HepG2 (cell line): ENCODE measurements at regions not wholly inside any gene's neighbourhood (a gene's known extent, or its start where the extent isn't known, plus 50 kb on each side); places are given as distances from the start of the nearest gene placed in this dataset.

Source experiments
- CHD2 ChIP-seq: IDR thresholded peaks from 2 replicates; pipeline ENCODE4 v1.6.1; 2011; ENCODE audit warnings: low read depth, low read length, improper control_type of control experiment
- CTCF ChIP-seq: sonication (generic); formaldehyde crosslinking; IDR thresholded peaks from 2 replicates; pipeline ENCODE4 v1.5.0; 2020; ENCODE audit warnings: mild to moderate bottlenecking, missing genetic modification reagents, moderate library complexity
- EED ChIP-seq: sonication (generic); formaldehyde crosslinking; IDR thresholded peaks from 2 replicates; pipeline ENCODE4 v1.5.0; 2020; ENCODE audit warnings: mild to moderate bottlenecking, missing genetic modification reagents
- FOXA3 ChIP-seq: IDR thresholded peaks from 2 replicates; pipeline ENCODE4 v1.6.1; 2016; ENCODE audit warnings: missing genetic modification reagents, missing compliant biosample characterization
- GZF1 ChIP-seq: sonication (generic); formaldehyde crosslinking; IDR thresholded peaks from 2 replicates; pipeline ENCODE4 v1.5.1; 2020; ENCODE audit warnings: mild to moderate bottlenecking, missing genetic modification reagents
- MAFG ChIP-seq: sonication (generic); formaldehyde crosslinking; IDR thresholded peaks from 2 replicates; pipeline ENCODE4 v1.5.1; 2020; ENCODE audit warnings: mild to moderate bottlenecking, missing genetic modification reagents
- MAZ ChIP-seq, 2 experiments: sonication (generic) in 1 of 2; formaldehyde crosslinking in 1 of 2; IDR thresholded peaks; 2 replicates each; pipeline versions ENCODE4 v1.5.0 to v1.6.1; 2012 to 2020; ENCODE audit warnings: low read depth in 2 of 2, mild to moderate bottlenecking in 2 of 2, borderline replicate concordance in 1 of 2, improper control_type of control experiment in 1 of 2, low read length in 1 of 2, missing genetic modification reagents in 1 of 2, moderate library complexity in 1 of 2
- REL ChIP-seq: sonication (generic); formaldehyde crosslinking; conservative IDR thresholded peaks from 2 replicates; pipeline ENCODE4 v1.8.0; 2022; ENCODE audit warnings: mild to moderate bottlenecking, missing genetic modification reagents, moderate library complexity
- RNF2 ChIP-seq: fragments of 450-650 bp; conservative IDR thresholded peaks from 2 replicates; pipeline ENCODE4 v1.6.1; 2016; ENCODE audit warnings: low read depth
- ZNF547 ChIP-seq: sonication (generic); formaldehyde crosslinking; IDR thresholded peaks from 2 replicates; pipeline ENCODE4 v1.5.1; 2020; ENCODE audit warnings: mild to moderate bottlenecking, missing genetic modification reagents
- TF ChIP-seq, protein P1 (sequence below): sonication (generic); formaldehyde crosslinking; IDR thresholded peaks from 2 replicates; pipeline ENCODE4 v1.4.0; 2020; ENCODE audit warnings: missing genetic modification reagents, borderline replicate concordance

DNA sequence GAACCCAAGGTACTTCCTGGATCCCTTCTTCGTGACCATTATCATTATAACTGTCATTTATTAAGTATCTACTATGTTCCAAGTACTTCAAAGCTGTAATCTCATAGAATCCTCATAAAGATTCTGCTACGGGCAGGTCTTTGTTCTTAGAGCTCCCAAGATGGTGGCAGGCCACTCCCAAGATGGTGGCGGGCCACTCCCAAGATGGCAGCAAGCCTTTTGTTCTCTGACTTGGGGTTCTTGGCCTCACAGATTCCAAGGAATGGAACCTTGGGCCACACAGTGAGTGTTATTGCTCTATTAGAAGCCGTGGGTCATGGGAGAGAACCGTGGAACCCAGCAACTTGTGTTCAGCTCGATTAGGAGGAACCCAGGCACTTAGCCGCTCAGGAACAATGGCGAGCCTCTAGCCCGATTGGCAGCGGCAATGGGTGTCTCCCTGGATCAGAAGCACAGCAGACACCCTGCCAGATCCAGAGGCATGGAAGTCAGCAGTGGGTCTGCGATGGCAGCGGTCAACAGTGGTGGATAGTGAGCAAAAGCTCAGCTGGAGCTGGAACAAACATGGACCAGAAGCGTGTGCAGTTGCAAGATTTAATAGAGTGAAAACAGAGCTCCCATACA lies 193.7 kb upstream of the BTG1 start:
- TF ChIP-seq GZF1 (no peak), CTCF (CRISPR knock-in tag) (no peak), CHD2 (no peak), ZNF547 (CRISPR knock-in tag) (no peak), RNF2 (no peak), EED (CRISPR knock-in tag) (no peak), REL (CRISPR knock-in tag) (no peak), MAFG (CRISPR knock-in tag) (no peak), FOXA3 (CRISPR knock-in tag) (no peak), MAZ (IDR thresholded peaks at IDR 0.05; ENCODE audit: borderline replicate concordance, low read depth, low read length) (no peak), MAZ (CRISPR knock-in tag; IDR thresholded peaks at IDR 0.05; ENCODE audit: low read depth) (no peak)
- TF ChIP-seq, protein P1, sequence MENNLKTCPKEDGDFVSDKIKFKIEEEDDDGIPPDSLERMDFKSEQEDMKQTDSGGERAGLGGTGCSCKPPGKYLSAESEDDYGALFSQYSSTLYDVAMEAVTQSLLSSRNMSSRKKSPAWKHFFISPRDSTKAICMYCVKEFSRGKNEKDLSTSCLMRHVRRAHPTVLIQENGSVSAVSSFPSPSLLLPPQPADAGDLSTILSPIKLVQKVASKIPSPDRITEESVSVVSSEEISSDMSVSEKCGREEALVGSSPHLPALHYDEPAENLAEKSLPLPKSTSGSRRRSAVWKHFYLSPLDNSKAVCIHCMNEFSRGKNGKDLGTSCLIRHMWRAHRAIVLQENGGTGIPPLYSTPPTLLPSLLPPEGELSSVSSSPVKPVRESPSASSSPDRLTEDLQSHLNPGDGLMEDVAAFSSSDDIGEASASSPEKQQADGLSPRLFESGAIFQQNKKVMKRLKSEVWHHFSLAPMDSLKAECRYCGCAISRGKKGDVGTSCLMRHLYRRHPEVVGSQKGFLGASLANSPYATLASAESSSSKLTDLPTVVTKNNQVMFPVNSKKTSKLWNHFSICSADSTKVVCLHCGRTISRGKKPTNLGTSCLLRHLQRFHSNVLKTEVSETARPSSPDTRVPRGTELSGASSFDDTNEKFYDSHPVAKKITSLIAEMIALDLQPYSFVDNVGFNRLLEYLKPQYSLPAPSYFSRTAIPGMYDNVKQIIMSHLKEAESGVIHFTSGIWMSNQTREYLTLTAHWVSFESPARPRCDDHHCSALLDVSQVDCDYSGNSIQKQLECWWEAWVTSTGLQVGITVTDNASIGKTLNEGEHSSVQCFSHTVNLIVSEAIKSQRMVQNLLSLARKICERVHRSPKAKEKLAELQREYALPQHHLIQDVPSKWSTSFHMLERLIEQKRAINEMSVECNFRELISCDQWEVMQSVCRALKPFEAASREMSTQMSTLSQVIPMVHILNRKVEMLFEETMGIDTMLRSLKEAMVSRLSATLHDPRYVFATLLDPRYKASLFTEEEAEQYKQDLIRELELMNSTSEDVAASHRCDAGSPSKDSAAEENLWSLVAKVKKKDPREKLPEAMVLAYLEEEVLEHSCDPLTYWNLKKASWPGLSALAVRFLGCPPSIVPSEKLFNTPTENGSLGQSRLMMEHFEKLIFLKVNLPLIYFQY (CRISPR knock-in tag), result no peak
